SK-N-SH (cell line): ENCODE measurements at regions not wholly inside any gene's neighbourhood (a gene's known extent, or its start where the extent isn't known, plus 50 kb on each side); places are given as distances from the start of the nearest gene placed in this dataset.

ENCODE experiments used
- CHD2 ChIP-seq: fragments of 150-350 bp; IDR thresholded peaks from 2 replicates; pipeline ENCODE4 v1.6.1; 2018; ENCODE audit warnings: low read length; ENCODE audit not compliant: partially characterized antibody
- CTCF ChIP-seq: fragments of 200-600 bp; sonication (generic); IDR thresholded peaks from 2 replicates; pipeline ENCODE4 v1.6.1; 2017; ENCODE audit warnings: antibody characterized with exemption, mild to moderate bottlenecking, moderate library complexity
- GABPA ChIP-seq: IDR thresholded peaks from 2 replicates; pipeline ENCODE4 v1.4.0; 2012; ENCODE audit warnings: low read depth, mild to moderate bottlenecking
- IRF3 ChIP-seq: fragments of 150-350 bp; IDR thresholded peaks from 2 replicates; pipeline ENCODE4 v1.6.1; 2016; ENCODE audit warnings: mild to moderate bottlenecking, low read depth, low read length
- NFIC ChIP-seq: IDR thresholded peaks from 2 replicates; pipeline ENCODE4 v1.4.0; 2012; ENCODE audit warnings: borderline replicate concordance
- SMC3 ChIP-seq: IDR thresholded peaks from 2 replicates; pipeline ENCODE4 v1.6.1; 2012; ENCODE audit warnings: low read depth, low read length, improper control_type of control experiment
- TAF1 ChIP-seq: IDR thresholded peaks from 2 replicates; pipeline ENCODE4 v1.6.1; 2012; ENCODE audit warnings: low read depth, mild to moderate bottlenecking, low read length, moderate library complexity, borderline replicate concordance

DNA sequence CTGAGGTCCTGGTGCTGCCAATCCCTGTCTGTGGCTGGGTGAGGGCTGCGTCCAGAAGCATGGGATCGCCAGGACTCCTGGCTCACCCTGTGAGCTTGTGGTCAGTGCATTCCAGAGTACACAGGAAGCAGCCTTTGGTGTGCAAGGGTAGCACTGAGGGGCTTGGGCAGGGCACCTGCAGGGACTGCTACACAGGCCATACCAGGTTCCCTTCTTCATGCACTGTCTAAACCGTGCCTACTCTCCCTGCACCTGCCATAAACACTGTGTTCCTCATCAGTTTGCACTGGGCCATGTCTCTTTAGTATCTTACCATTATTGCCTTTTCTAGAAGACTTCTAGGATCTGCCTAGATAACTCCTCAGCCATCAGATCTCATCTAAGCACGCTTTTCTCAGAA is 72.8 kb upstream of the NKX2-2 start:
- no peak for TF ChIP-seq TAF1
- no peak for TF ChIP-seq CTCF
- TF ChIP-seq GABPA, result no peak
- no peak for TF ChIP-seq CHD2
- TF ChIP-seq NFIC, result no peak
- TF ChIP-seq SMC3, result no peak
- no peak for TF ChIP-seq IRF3
